OCI-LY3 (cell line): ENCODE measurements at regions not wholly inside any gene's neighbourhood (a gene's known extent, or its start where the extent isn't known, plus 50 kb on each side); places are given as distances from the start of the nearest gene placed in this dataset.

Experiments
- CTCF ChIP-seq: fragments of 200-600, 300-600 bp; sonication (generic); IDR thresholded peaks from 2 replicates; pipeline ENCODE4 v1.5.1; 2014; ENCODE audit warnings: antibody characterized with exemption, low read length, low read depth
- EZH2phosphoT487 ChIP-seq: fragments of 200-600 bp; shearing (Covaris generic); IDR thresholded peaks from 2 replicates; pipeline ENCODE4 v1.6.1; 2018; ENCODE audit warnings: antibody characterized with exemption, mixed run types, low read depth

- no peak for TF ChIP-seq CTCF
- no peak for TF ChIP-seq EZH2phosphoT487
Observed at GRCh38 chr4:104726002-104726401, 231.3 kb upstream of the CXXC4 start.
